Epithelial cell of proximal tubule (primary cell): ENCODE measurements at regions not wholly inside any gene's neighbourhood (a gene's known extent, or its start where the extent isn't known, plus 50 kb on each side); places are given as distances from the start of the nearest gene placed in this dataset.

Source experiments
- DNase-seq: peaks from one replicate; pipeline ENCODE4 v3.0.0-alpha.2; 2011; ENCODE audit warnings: low read depth
- H3K4me3 ChIP-seq: 2 replicates; pipeline ENCODE4 v1.5.1; 2011; ENCODE audit warnings: low read depth, mild to moderate bottlenecking, low read length
- CTCF ChIP-seq: conservative IDR thresholded peaks from 2 replicates; pipeline ENCODE4 v1.5.1; 2012; ENCODE audit warnings: low read depth, mild to moderate bottlenecking, low read length

- no peak for DNase-seq
- TF ChIP-seq CTCF = no peak
- no peak overlapping the region for H3K4me3 ChIP-seq
These were observed 457.2 kb downstream of the AEBP2 start for GRCh38 chr12:19896534-19896933.

DNA sequence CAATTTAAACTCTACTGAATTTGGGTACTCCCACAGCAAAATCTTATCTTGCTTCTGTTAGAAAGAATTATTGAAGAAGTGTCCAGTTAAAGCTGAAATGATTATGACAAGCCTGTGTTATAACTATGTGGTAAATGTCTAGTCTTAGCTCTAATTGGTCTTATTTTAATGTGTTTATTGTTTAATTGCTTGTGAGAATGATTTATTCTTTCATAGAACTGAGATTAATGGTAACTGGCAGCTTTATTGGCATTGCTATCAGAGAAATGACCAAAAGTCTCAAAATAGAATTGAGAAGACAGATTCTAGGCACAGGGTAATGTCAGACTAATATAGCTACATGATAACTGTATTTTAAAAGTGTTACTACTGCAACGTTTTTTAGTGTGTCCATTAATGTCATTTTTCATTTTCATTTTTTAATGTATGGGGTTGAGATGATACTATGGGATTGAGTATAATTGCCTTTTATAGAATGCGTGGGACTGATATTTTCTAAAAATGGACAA, 458.7 kb downstream of the AEBP2 start:
- H3K4me3 ChIP-seq = no peak overlapping the region
- TF ChIP-seq CTCF = no peak
- DNase-seq = no peak

GRCh38 chr12:19901841-19902240, 462.5 kb downstream of the AEBP2 start:
- TF ChIP-seq CTCF = no peak
- H3K4me3 ChIP-seq = no peak overlapping the region
- DNase-seq = no peak

- no peak overlapping the region for H3K4me3 ChIP-seq
- TF ChIP-seq CTCF = no peak
- DNase-seq = no peak
These were observed 463.5 kb upstream of the PDE3A start for GRCh38 chr12:19904819-19905218.

DNA sequence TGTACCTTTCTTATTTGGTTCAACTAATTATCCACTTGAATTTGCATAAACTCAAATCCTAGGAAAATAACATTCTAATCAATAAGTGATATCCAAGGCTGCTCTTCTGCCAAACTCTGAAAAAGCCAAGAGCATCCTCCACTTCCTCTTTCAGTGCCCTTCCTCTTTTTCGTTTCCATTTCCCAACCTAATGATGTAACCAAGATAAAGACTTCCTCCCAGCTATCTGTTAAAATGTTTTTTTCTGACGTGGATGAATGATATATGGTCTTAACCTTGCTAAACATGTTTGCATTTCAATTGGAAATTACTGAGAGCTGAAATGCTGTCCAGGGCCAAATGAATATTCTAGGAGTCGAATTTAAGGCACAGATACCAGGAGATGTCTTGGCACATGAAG, 459.5 kb upstream of the PDE3A start:
- TF ChIP-seq CTCF = no peak
- H3K4me3 ChIP-seq = no peak overlapping the region
- DNase-seq = no peak

- no peak for TF ChIP-seq CTCF
- H3K4me3 ChIP-seq = no peak overlapping the region
- no peak for DNase-seq
These were observed 458.9 kb upstream of the PDE3A start for GRCh38 chr12:19909418-19909817.

DNA sequence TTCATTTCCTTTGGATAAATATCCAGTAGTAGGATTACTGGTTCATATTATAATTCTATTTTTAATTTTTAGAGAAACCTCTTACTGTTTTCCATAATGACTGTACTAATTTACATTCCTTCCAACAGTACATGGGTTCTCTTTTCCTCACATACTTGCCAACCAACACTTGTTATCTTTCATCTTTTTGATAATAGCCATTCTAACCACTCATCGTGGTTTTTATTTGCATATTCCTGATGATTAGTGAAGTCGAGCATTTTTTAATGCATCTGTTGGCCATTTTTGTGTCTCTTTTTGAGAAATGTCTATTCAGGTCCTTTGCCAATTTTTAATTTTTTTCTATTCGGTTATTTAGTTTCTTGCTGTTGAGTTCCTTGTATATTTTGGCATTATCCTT, 457.7 kb upstream of the PDE3A start:
- H3K4me3 ChIP-seq = no peak overlapping the region
- no peak for DNase-seq
- no peak for TF ChIP-seq CTCF
